OCI-LY7 (cell line): ENCODE measurements at regions not wholly inside any gene's neighbourhood (a gene's known extent, or its start where the extent isn't known, plus 50 kb on each side); places are given as distances from the start of the nearest gene placed in this dataset.

ENCODE experiments used
- BruUV-seq: library from RNA; stranded (reverse); fragments of 400-500 nt; replicated peaks from 2 replicates; lab custom pipeline; 2021; lab: Mats Ljungman, UMichigan
- CTCF ChIA-PET: fragments of 300-600 bp; sonication (Branson Sonifier 250); formaldehyde crosslinking; loops from one replicate; lab custom pipeline; 2022; ENCODE audit warnings: antibody characterized with exemption; ENCODE audit not compliant: unreplicated experiment; lab: Charles Lee
- POLR2A ChIA-PET: fragments of 300-600 bp; sonication (Branson Sonifier 250); formaldehyde crosslinking; loops from one replicate; lab custom pipeline; 2022; ENCODE audit warnings: antibody characterized with exemption; lab: Charles Lee
- DNase-seq: peaks from one replicate; pipeline ENCODE4 v3.0.0-alpha.2; 2015; ENCODE audit warnings: low spot score
- H2AFZ ChIP-seq: fragments of 200-600 bp; sonication (generic), shearing (Covaris generic); 2 replicates; pipeline ENCODE4 v1.6.1; 2014; ENCODE audit warnings: mild to moderate bottlenecking, antibody characterized with exemption, low read length, moderate library complexity
- H3K27ac ChIP-seq: fragments of 200-600 bp; sonication (generic); 2 replicates; pipeline ENCODE4 v1.5.1; 2014; ENCODE audit warnings: mixed run types, low read depth, mild to moderate bottlenecking, moderate library complexity, low read length, inconsistent platforms; ENCODE audit not compliant: poor library complexity, severe bottlenecking
- H3K36me3 ChIP-seq: fragments of 200-600 bp; sonication (generic); 2 replicates; pipeline ENCODE4 v1.6.1; 2014; ENCODE audit warnings: mild to moderate bottlenecking, antibody characterized with exemption, low read length, moderate library complexity, mixed read lengths; ENCODE audit not compliant: insufficient read depth
- H3K4me1 ChIP-seq: fragments of 200-600 bp; sonication (generic); 2 replicates; pipeline ENCODE4 v1.5.1; 2014; ENCODE audit warnings: mild to moderate bottlenecking, low read length; ENCODE audit not compliant: insufficient read depth, poor library complexity, severe bottlenecking
- H3K4me2 ChIP-seq: fragments of 200-600 bp; sonication (generic); 2 replicates; pipeline ENCODE4 v1.6.1; 2014; ENCODE audit warnings: mild to moderate bottlenecking, low read length
- H3K4me3 ChIP-seq: fragments of 200-600 bp; sonication (generic); 2 replicates; pipeline ENCODE4 v1.5.1; 2014; ENCODE audit warnings: mild to moderate bottlenecking, low read depth, low read length; ENCODE audit not compliant: poor library complexity, severe bottlenecking
- H3K79me2 ChIP-seq: fragments of 200-600 bp; sonication (generic); 2 replicates; pipeline ENCODE4 v1.6.1; 2016; ENCODE audit warnings: low read depth, mild to moderate bottlenecking, low read length, moderate library complexity, mixed read lengths; ENCODE audit not compliant: insufficient read depth
- H3K9me2 ChIP-seq: fragments of 200-600 bp; sonication (generic); 2 replicates; pipeline ENCODE4 v1.6.1; 2016; ENCODE audit warnings: mild to moderate bottlenecking, low read length, mixed read lengths; ENCODE audit not compliant: insufficient read depth
- H3K9me3 ChIP-seq: fragments of 200-600 bp; sonication (generic); 2 replicates; pipeline ENCODE4 v1.6.1; 2014; ENCODE audit warnings: mild to moderate bottlenecking, mixed run types, low read length, mixed read lengths
- H4K20me1 ChIP-seq: fragments of 200-600 bp; sonication (generic); 2 replicates; pipeline ENCODE4 v1.6.1; 2014; ENCODE audit warnings: mild to moderate bottlenecking, antibody characterized with exemption, low read length, moderate library complexity, mixed read lengths; ENCODE audit not compliant: insufficient read depth
- EZH2phosphoT487 ChIP-seq: fragments of 200-600 bp; sonication (generic); IDR thresholded peaks from 2 replicates; pipeline ENCODE4 v1.6.1; 2018; ENCODE audit warnings: low read depth, borderline replicate concordance, mild to moderate bottlenecking, mixed run types, antibody characterized with exemption, low read length, moderate library complexity, mixed read lengths
- intact Hi-C: fragments of 100-400 bp; cut with micrococcal nuclease; formaldehyde crosslinking; loops from one replicate; pipeline ENCODE4 v1.10.0; 2022; ENCODE audit not compliant: unreplicated experiment
- TF ChIP-seq, protein P1 (sequence below): fragments of 200-600 bp; sonication (generic); conservative IDR thresholded peaks from 2 replicates; pipeline ENCODE4 v1.5.1; 2014; ENCODE audit warnings: mild to moderate bottlenecking, antibody characterized with exemption, low read length, moderate library complexity, mixed read lengths

DNA sequence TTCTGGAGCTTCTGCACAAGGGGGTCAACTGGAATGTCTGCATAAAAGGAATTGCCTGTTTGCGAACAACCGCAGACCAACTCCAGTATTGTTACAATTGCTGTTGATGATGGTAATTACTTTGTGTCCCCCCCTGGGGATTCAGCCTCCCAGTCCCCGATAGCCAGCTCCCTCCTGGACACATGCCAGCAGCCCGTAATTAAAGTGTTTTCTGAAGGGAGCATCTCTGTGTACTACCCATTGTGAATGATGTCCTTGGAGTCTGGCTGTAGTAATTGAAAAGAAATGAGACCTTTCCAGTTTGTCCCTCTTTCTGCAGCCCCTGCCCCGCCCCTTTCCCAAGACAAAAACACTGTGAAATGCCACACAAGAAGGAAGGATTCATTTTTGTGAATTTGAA lies 377.1 kb upstream of the LCORL start:
- intact Hi-C loops: no loop called here
- CTCF ChIA-PET: no interaction called here
- 0 out of 2 replicates have a peak, but pooled peaks cover 4% of the 10 kb centered on the region for H3K9me3 ChIP-seq

DNA sequence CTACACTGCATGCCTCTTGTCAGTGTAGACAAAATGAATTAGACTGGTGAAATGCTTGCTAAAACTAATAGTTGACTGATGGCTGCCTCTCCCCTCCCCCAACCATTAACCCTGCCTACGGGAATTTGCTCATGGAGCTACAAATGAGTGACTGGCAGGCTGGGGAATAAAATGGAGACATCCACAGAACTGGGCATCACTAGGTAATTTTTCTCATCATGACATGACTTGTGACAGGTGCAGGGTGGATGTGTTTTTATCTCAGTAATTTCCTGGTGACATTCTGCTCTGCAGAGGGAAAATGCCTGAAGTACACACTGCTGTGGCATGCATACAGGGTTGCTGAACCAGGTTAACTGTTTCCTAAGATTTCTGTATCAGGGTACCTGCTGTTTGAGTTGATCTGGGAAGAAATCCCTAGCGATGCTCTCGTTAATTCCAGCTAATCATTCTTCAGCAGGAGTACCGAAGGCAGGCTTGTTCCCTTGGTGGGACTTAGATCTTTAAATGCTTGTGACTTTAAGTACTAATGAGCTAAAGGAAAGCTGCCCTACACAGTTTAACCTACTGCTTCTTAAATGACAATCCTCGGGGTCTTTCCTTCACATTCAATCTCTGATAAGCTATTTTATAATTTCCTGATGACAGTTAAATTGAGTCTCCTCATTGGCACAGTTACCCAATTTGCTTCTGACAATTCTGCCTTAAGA lies 376.3 kb upstream of the LCORL start:
- Histone ChIP-seq H3K27ac (no peak overlapping the region), H3K4me3 (no peak overlapping the region), H3K36me3 (no peaks in the 10 kb centered on the region), H3K9me2 (no peaks in the 10 kb centered on the region), H3K9me3 (0 out of 2 replicates have a peak, but pooled peaks cover 4% of the 10 kb centered on the region), H3K4me1 (no peaks in the 10 kb centered on the region), H2AFZ (no peak overlapping the region), H4K20me1 (no peaks in the 10 kb centered on the region), H3K4me2 (no peak overlapping the region), H3K79me2 (no peaks in the 10 kb centered on the region)
- TF ChIP-seq, protein P1, sequence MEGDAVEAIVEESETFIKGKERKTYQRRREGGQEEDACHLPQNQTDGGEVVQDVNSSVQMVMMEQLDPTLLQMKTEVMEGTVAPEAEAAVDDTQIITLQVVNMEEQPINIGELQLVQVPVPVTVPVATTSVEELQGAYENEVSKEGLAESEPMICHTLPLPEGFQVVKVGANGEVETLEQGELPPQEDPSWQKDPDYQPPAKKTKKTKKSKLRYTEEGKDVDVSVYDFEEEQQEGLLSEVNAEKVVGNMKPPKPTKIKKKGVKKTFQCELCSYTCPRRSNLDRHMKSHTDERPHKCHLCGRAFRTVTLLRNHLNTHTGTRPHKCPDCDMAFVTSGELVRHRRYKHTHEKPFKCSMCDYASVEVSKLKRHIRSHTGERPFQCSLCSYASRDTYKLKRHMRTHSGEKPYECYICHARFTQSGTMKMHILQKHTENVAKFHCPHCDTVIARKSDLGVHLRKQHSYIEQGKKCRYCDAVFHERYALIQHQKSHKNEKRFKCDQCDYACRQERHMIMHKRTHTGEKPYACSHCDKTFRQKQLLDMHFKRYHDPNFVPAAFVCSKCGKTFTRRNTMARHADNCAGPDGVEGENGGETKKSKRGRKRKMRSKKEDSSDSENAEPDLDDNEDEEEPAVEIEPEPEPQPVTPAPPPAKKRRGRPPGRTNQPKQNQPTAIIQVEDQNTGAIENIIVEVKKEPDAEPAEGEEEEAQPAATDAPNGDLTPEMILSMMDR: no peak
- no peak for TF ChIP-seq EZH2phosphoT487
- intact Hi-C loops: no loop called here
- CTCF ChIA-PET: no interaction called here
- no peak for DNase-seq
- no TSS peak for BruUV-seq
- POLR2A ChIA-PET: interaction anchor here (0.5 to 1.5 kb wide), 3 partner anchors 10 to 545 kb away, joined by 3 to 5 read pairs (median 4); no protein-coding TSS in a partner anchor

More for the DNA sequence above, 377.1 kb upstream of the LCORL start:
- Histone ChIP-seq H3K4me1 (no peaks in the 10 kb centered on the region), H3K36me3 (no peaks in the 10 kb centered on the region), H3K79me2 (no peaks in the 10 kb centered on the region), H4K20me1 (no peaks in the 10 kb centered on the region), H3K9me2 (no peaks in the 10 kb centered on the region), H2AFZ (no peak overlapping the region), H3K4me3 (no peak overlapping the region), H3K27ac (no peak overlapping the region), H3K4me2 (no peak overlapping the region)
- BruUV-seq: no TSS peak
- no peak for DNase-seq
- POLR2A ChIA-PET: interaction anchor here (0.9 kb wide), 1 partner anchor 9 kb away, joined by 5 read pairs; no protein-coding TSS in a partner anchor
- TF ChIP-seq, protein P1: no peak
- TF ChIP-seq EZH2phosphoT487: no peak

DNA sequence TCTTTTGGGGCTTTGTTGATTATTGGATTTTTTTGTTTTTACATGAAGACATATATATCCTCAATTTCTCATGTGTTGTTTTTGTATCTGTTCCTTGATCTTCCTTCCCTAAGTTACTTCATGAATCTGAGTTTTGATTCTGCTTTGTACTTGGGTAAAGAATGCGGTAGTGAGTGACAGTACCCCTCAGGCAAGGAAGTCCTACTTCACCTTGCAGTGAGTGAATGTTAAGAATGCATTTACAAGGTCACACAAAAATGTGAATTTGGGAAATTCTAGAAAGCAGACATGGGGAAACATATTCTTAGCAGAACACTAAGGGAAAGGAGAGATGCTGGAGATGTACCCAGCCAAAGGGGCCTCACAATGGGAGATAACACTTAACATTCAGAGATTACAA lies 373.1 kb upstream of the LCORL start:
- ChIA-PET POLR2A (no interaction called here), CTCF (no interaction called here)
- H3K9me3 ChIP-seq: 0 out of 2 replicates have a peak, but pooled peaks cover 4% of the 10 kb centered on the region
- H3K4me3 ChIP-seq: no peak overlapping the region
- no peaks in the 10 kb centered on the region for H3K9me2 ChIP-seq
- H3K27ac ChIP-seq: no peak overlapping the region
- no peak overlapping the region for H3K4me2 ChIP-seq
- H3K79me2 ChIP-seq: no peaks in the 10 kb centered on the region
- H2AFZ ChIP-seq: no peak overlapping the region
- H3K4me1 ChIP-seq: no peaks in the 10 kb centered on the region
- DNase-seq: no peak
- intact Hi-C loops: no loop called here
- no TSS peak for BruUV-seq
- TF ChIP-seq, protein P1: no peak
- TF ChIP-seq EZH2phosphoT487: no peak
- no peaks in the 10 kb centered on the region for H4K20me1 ChIP-seq
- H3K36me3 ChIP-seq: no peaks in the 10 kb centered on the region
